CD14-positive monocyte (primary cell): ENCODE measurements at regions not wholly inside any gene's neighbourhood (a gene's known extent, or its start where the extent isn't known, plus 50 kb on each side); places are given as distances from the start of the nearest gene placed in this dataset.

ENCODE experiments used
- DNase-seq, 3 donors: peaks; one replicate each; pipeline ENCODE4 v3.0.0-alpha.2; 2011 to 2022
- H2AFZ ChIP-seq: 2 replicates; pipeline ENCODE4 v1.6.0; 2012; ENCODE audit warnings: mild to moderate bottlenecking, low read depth, low read length, inconsistent platforms; ENCODE audit not compliant: insufficient read depth, poor library complexity, severe bottlenecking
- H3K27ac ChIP-seq, 2 donors: 1 replicate in 1 of 2; 2 replicates in 1 of 2; pipeline ENCODE4 v1.5.1; 2012 to 2013; ENCODE audit warnings: low read length in 2 of 2, control low read depth in 1 of 2, inconsistent platforms in 1 of 2, low read depth in 1 of 2, mild to moderate bottlenecking in 1 of 2
- H3K27me3 ChIP-seq, 2 donors: one replicate each; pipeline versions ENCODE4 v1.6.0 to v1.6.1; 2011 to 2013; ENCODE audit warnings: low read length in 2 of 2; ENCODE audit not compliant: control insufficient read depth in 2 of 2, insufficient read depth in 2 of 2
- H3K36me3 ChIP-seq, 2 donors: replicated peaks in 1 of 2; 1 replicate in 1 of 2; 2 replicates in 1 of 2; pipeline versions ENCODE4 v1.5.1 to v1.6.1; 2012 to 2013; ENCODE audit warnings: low read length in 2 of 2, control low read depth in 1 of 2, inconsistent platforms in 1 of 2, mild to moderate bottlenecking in 1 of 2; ENCODE audit not compliant: insufficient read depth in 2 of 2, control insufficient read depth in 1 of 2
- H3K4me1 ChIP-seq, 2 donors: 1 replicate in 1 of 2; 2 replicates in 1 of 2; pipeline versions ENCODE4 v1.5.1 to v1.6.1; 2012 to 2013; ENCODE audit warnings: low read length in 2 of 2, control low read depth in 1 of 2, inconsistent platforms in 1 of 2, mild to moderate bottlenecking in 1 of 2, moderate library complexity in 1 of 2; ENCODE audit not compliant: insufficient read depth in 2 of 2, control insufficient read depth in 1 of 2
- H3K4me2 ChIP-seq: replicated peaks from 2 replicates; pipeline ENCODE3; 2012; ENCODE audit warnings: low read length, moderate library complexity, mild to moderate bottlenecking; ENCODE audit not compliant: poor library complexity, severe bottlenecking; ENCODE audit errors: extremely low read depth
- H3K4me3 ChIP-seq, 3 experiments: fragments of 200-600 bp in 1 of 3; sonication (generic) in 1 of 3; replicated peaks in 1 of 3; 1 replicate in 2 of 3; 2 replicates in 1 of 3; pipeline ENCODE4 v1.5.1; 2011 to 2013; ENCODE audit warnings: low read length in 3 of 3, mild to moderate bottlenecking in 3 of 3, control low read depth in 2 of 3, low read depth in 2 of 3, inconsistent platforms in 1 of 3, moderate library complexity in 1 of 3
- H3K79me2 ChIP-seq: 2 replicates; pipeline ENCODE4 v1.6.0; 2012; ENCODE audit warnings: mild to moderate bottlenecking, control low read depth, inconsistent platforms, low read length, moderate library complexity; ENCODE audit not compliant: insufficient read depth
- H3K9ac ChIP-seq: 2 replicates; pipeline ENCODE4 v1.6.0; 2017; ENCODE audit warnings: low read length, mild to moderate bottlenecking; ENCODE audit not compliant: insufficient read depth, poor library complexity, severe bottlenecking
- H3K9me3 ChIP-seq, 2 donors: replicated peaks in 1 of 2; 1 replicate in 1 of 2; 2 replicates in 1 of 2; pipeline versions ENCODE4 v1.5.1 to v1.6.1; 2012 to 2013; ENCODE audit warnings: low read length in 2 of 2, control low read depth in 1 of 2; ENCODE audit not compliant: control insufficient read depth in 1 of 2, insufficient read depth in 1 of 2
- H4K20me1 ChIP-seq: 2 replicates; pipeline ENCODE4 v1.6.0; 2012; ENCODE audit warnings: mild to moderate bottlenecking, low read length, control low read depth, moderate library complexity; ENCODE audit not compliant: insufficient read depth
- H3K27ac Mint-ChIP-seq, 7 donors: one replicate each; pipeline ENCODE4 v1.8.0; 2020; ENCODE audit warnings: mild to moderate bottlenecking in 7 of 7, mixed read lengths in 7 of 7, moderate library complexity in 6 of 7, inconsistent platforms in 2 of 7
- H3K27me3 Mint-ChIP-seq, 3 donors: one replicate each; pipeline ENCODE4 v1.8.0; 2021 to 2022; ENCODE audit warnings: low read depth in 3 of 3, mild to moderate bottlenecking in 3 of 3, mixed read lengths in 3 of 3, moderate library complexity in 3 of 3, inconsistent platforms in 1 of 3
- H3K36me3 Mint-ChIP-seq, 2 donors: one replicate each; pipeline ENCODE4 v1.8.0; 2020; ENCODE audit warnings: mixed read lengths in 2 of 2, inconsistent platforms in 1 of 2, mild to moderate bottlenecking in 1 of 2
- H3K4me1 Mint-ChIP-seq: one replicate; pipeline ENCODE4 v1.8.0; 2020; ENCODE audit warnings: mild to moderate bottlenecking, mixed read lengths
- H3K4me3 Mint-ChIP-seq, 2 donors: one replicate each; pipeline ENCODE4 v1.8.0; 2020; ENCODE audit warnings: mild to moderate bottlenecking in 2 of 2, mixed read lengths in 2 of 2, moderate library complexity in 1 of 2
- H3K9me3 Mint-ChIP-seq, 7 donors: one replicate each; pipeline ENCODE4 v1.8.0; 2020 to 2022; ENCODE audit warnings: mixed read lengths in 7 of 7, mild to moderate bottlenecking in 6 of 7, moderate library complexity in 6 of 7, inconsistent platforms in 2 of 7
- CTCF ChIP-seq: fragments of 200-600 bp; IDR thresholded peaks from one replicate; pipeline ENCODE4 v1.8.0; 2022; ENCODE audit warnings: antibody characterized with exemption, mild to moderate bottlenecking
- WGBS: methylation state at CpG from one replicate; pipeline ENCODE4 v1.1.5; 2013; ENCODE audit warnings: missing lambda C conversion rate; ENCODE audit not compliant: insufficient coverage; 5-methylcytosine and 5-hydroxymethylcytosine counted together
- intact Hi-C, 2 donors: fragments of 100-400 bp; cut with micrococcal nuclease; formaldehyde crosslinking; loops; one replicate each; pipeline versions ENCODE4 v1.15.0 to v1.15.1; 2023

GRCh38 chr4:54553001-54553400, 104.8 kb upstream of the KIT start:
- Mint-ChIP-seq H3K4me1 (no peaks in the 10 kb centered on the region), H3K4me3 (no peak overlapping the region), H3K9me3 (peaks cover 0 to 2% (median 0%) of the 10 kb centered on the region in 7 donors), H3K27me3 (peaks cover 0 to 2% (median 0%) of the 10 kb centered on the region in 3 donors), H3K36me3 (no peaks in the 10 kb centered on the region), H3K27ac (no peak overlapping the region)
- WGBS: 90% methylated on average over 4 of the region's 5 CpGs
- H3K4me1 ChIP-seq: no peaks in the 10 kb centered on the region
- H3K4me2 ChIP-seq: no peak overlapping the region
- H3K4me3 ChIP-seq: no peak overlapping the region
- intact Hi-C loops: no loop called here
- no peak for TF ChIP-seq CTCF
- DNase-seq: no peak
- no peaks in the 10 kb centered on the region for H3K27me3 ChIP-seq
- H3K9ac ChIP-seq: no peak overlapping the region
- no peaks in the 10 kb centered on the region for H4K20me1 ChIP-seq
- H3K27ac ChIP-seq: no peak overlapping the region
- H3K36me3 ChIP-seq: no peaks in the 10 kb centered on the region
- H3K79me2 ChIP-seq: no peaks in the 10 kb centered on the region
- H3K9me3 ChIP-seq: no peaks in the 10 kb centered on the region
- no peak overlapping the region for H2AFZ ChIP-seq

- Histone ChIP-seq H4K20me1 (no peaks in the 10 kb centered on the region), H3K4me3 (no peak overlapping the region), H3K4me1 (no peaks in the 10 kb centered on the region), H3K36me3 (no peaks in the 10 kb centered on the region), H3K79me2 (no peaks in the 10 kb centered on the region), H3K9ac (no peak overlapping the region), H3K4me2 (no peak overlapping the region), H3K27ac (no peak overlapping the region), H3K9me3 (no peaks in the 10 kb centered on the region), H2AFZ (no peak overlapping the region), H3K27me3 (no peaks in the 10 kb centered on the region)
- no peaks in the 10 kb centered on the region for H3K36me3 Mint-ChIP-seq
- WGBS: 100% methylated on average over 2 of the region's 9 CpGs
- DNase-seq: no peak
- H3K27me3 Mint-ChIP-seq: peaks cover 0 to 2% (median 0%) of the 10 kb centered on the region in 3 donors
- H3K4me3 Mint-ChIP-seq: no peak overlapping the region
- no peaks in the 10 kb centered on the region for H3K4me1 Mint-ChIP-seq
- no peak for TF ChIP-seq CTCF
- intact Hi-C loops: no loop called here
- no peak overlapping the region for H3K27ac Mint-ChIP-seq
- H3K9me3 Mint-ChIP-seq: peaks cover 0 to 2% (median 0%) of the 10 kb centered on the region in 7 donors
Measured at GRCh38 chr4:54554339-54554990, 103.3 kb upstream of the KIT start.
